ENCODE measurements at regions not wholly inside any gene's neighbourhood (a gene's known extent, or its start where the extent isn't known, plus 50 kb on each side); places are given as distances from the start of the nearest gene placed in this dataset.
"Not testable (repeated sequence)": the region's sequence is repeated elsewhere in the genome, so short reads cannot be mapped to it uniquely, and the experiment has no call there.

DNA sequence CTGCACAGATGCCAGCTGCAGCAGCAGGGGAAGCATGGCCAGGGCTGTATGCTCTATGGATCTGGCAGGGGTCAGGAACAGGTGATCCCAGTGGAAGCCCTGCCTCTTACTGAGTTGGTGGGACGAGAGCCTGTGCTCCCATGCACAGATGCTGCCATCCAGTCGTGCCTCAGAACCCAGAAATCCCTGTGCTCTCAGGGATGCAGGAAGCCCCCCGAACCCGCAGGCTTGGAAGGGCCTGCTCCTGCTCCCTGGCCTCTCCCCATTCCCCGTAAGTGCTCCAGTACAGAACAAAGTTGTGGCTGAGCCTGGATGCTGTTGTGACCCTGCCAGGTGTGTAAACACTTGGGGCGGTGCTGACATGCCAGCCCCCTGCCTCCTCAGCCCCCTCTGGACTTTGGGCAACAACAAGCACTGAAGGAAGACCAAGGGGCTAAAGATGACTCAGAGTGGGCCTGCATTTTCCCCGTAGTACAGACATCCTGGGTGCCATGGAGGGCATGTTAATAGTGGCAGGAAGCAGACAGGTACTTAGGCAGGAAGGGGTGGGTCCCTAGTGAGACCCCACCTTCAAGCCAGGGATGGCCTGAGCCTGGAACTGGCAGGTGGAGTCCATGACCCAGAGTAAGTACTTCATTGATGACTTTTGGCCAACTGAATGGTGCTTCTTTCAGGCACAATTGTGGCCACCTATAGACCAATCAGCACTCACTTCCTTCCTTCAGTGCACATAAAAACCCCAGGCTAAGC, 1640.7 kb downstream of the C4orf33 start:
- ChIA-PET POLR2A (no interaction called here), CTCF (no interaction called here)
- TF ChIP-seq, protein P1, sequence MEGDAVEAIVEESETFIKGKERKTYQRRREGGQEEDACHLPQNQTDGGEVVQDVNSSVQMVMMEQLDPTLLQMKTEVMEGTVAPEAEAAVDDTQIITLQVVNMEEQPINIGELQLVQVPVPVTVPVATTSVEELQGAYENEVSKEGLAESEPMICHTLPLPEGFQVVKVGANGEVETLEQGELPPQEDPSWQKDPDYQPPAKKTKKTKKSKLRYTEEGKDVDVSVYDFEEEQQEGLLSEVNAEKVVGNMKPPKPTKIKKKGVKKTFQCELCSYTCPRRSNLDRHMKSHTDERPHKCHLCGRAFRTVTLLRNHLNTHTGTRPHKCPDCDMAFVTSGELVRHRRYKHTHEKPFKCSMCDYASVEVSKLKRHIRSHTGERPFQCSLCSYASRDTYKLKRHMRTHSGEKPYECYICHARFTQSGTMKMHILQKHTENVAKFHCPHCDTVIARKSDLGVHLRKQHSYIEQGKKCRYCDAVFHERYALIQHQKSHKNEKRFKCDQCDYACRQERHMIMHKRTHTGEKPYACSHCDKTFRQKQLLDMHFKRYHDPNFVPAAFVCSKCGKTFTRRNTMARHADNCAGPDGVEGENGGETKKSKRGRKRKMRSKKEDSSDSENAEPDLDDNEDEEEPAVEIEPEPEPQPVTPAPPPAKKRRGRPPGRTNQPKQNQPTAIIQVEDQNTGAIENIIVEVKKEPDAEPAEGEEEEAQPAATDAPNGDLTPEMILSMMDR (IDR thresholded peaks at IDR 0.05): no peak
- Mint-ChIP-seq H3K27me3 (no peaks in the 10 kb centered on the region), H3K4me1 (no peaks in the 10 kb centered on the region), H3K4me3 (no peak overlapping the region), H3K9me3 (peaks cover 11% of the 10 kb centered on the region), H3K36me3 (ENCODE audit: low read depth) (no peaks in the 10 kb centered on the region), H3K27ac (no peak overlapping the region)
- ATAC-seq (ENCODE audit: low read depth) (no peak), DNase-seq (no peak)
- intact Hi-C loops (cut with micrococcal nuclease): no loop called here

DNA sequence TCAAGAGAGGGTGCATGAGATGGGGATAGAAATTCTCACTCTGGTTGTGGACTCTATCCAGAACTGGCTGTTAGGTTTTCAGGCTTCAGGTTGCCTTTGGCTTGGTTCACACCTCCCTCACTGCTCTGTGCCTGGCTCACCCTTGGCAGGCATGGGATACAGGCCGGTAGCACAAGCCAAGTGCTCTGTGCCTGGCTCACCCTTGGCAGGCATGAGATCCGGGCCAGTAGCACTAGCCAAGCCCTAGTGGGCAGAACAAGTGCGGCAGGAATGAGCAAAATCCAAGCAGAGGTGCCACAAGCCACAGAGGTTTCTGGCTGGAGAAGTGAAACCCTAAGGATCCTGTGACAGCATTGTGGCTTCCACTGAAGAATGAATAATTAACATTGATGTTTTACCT, 1642.3 kb downstream of the C4orf33 start:
- H3K27me3 Mint-ChIP-seq: no peaks in the 10 kb centered on the region
- DNase-seq (no peak), ATAC-seq (ENCODE audit: low read depth) (no peak)
- TF ChIP-seq, protein P1 (IDR thresholded peaks at IDR 0.05): no peak
- no peaks in the 10 kb centered on the region for H3K4me1 Mint-ChIP-seq
- no peak overlapping the region for H3K4me3 Mint-ChIP-seq
- H3K27ac Mint-ChIP-seq: no peak overlapping the region
- no peaks in the 10 kb centered on the region for H3K36me3 Mint-ChIP-seq (ENCODE audit: low read depth)
- H3K9me3 Mint-ChIP-seq: peaks cover 11% of the 10 kb centered on the region
- ChIA-PET POLR2A (no interaction called here), CTCF (no interaction called here)
- intact Hi-C loops (cut with micrococcal nuclease): no loop called here

DNA sequence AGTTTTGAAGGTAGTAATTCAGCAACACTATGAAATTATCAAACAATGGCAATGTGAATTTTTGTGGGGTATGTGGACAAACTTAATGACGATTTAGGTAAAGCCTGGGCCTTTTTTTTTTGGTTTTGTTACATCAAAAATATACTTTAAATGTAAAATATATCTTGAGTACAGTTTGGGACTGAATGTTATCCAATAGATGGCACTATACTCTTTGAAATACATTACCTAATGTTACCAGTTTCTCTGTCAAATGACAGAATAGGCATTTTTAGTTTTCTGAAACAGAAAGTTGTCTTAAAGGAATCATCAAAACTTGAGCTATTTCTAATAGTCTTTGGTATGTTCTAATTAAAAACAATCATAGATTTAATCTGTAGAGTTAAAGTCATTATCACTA, 1651.9 kb downstream of the C4orf33 start:
- ATAC-seq (ENCODE audit: low read depth) (no peak), DNase-seq (no peak)
- ChIA-PET POLR2A (no interaction called here), CTCF (no interaction called here)
- Mint-ChIP-seq H3K36me3 (ENCODE audit: low read depth) (no peaks in the 10 kb centered on the region), H3K27ac (no peak overlapping the region), H3K9me3 (peaks cover 4% of the 10 kb centered on the region), H3K4me1 (no peaks in the 10 kb centered on the region), H3K27me3 (no peaks in the 10 kb centered on the region), H3K4me3 (no peak overlapping the region)
- intact Hi-C loops (cut with micrococcal nuclease): no loop called here
- TF ChIP-seq, protein P1 (IDR thresholded peaks at IDR 0.05): no peak

DNA sequence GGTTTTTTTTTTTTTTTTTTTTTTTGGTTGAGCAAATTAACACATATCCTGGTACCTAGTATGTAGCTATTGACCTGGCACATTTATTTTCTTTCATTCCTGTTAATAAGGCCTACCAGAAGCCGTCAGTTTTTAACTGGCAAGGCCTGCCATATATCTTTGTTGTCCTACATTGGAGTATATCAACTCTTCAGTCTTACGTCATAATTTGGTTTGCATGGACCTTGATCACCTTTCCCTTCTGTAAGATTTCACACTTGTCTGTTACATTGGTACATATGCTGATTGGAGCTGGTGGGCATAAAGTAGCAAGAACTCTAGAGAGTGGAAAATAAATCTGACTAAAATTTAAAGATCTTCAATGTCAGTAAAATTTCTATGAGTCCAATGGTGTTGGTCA, 1658.0 kb downstream of the C4orf33 start:
- H3K9me3 Mint-ChIP-seq: peaks cover 2% of the 10 kb centered on the region
- ChIA-PET POLR2A (no interaction called here), CTCF (no interaction called here)

DNA sequence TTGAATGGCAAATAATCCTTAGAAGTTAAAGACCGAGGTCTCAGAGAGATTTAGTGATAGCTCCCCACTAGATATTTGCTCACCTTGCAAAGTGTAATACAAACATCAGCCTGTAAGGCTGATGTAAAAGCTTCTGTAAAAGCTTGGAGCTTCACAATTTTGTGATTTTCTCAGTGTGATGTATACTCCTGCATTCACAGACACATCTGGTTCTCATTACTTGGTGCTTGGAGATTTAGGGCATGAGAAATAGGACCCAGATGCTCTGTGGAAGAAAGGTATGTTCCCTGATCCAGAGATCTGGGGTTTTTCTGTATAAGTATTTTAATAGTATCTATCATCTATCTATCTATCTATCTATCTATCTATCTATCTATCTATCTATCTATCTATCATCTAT, 1664.3 kb downstream of the C4orf33 start:
- Mint-ChIP-seq H3K4me3 (no peak overlapping the region), H3K4me1 (no peaks in the 10 kb centered on the region), H3K27me3 (no peaks in the 10 kb centered on the region), H3K9me3 (peaks cover 3% of the 10 kb centered on the region), H3K27ac (no peak overlapping the region), H3K36me3 (ENCODE audit: low read depth) (no peaks in the 10 kb centered on the region)
- ChIA-PET CTCF (no interaction called here), POLR2A (no interaction called here)
- no peak for DNase-seq
- TF ChIP-seq, protein P1 (IDR thresholded peaks at IDR 0.05): no peak
- intact Hi-C loops (cut with micrococcal nuclease): no loop called here
- no peak for ATAC-seq (ENCODE audit: low read depth)

More for the DNA sequence above, 1658.0 kb downstream of the C4orf33 start:
- no peak for ATAC-seq (ENCODE audit: low read depth)
- Mint-ChIP-seq H3K36me3 (ENCODE audit: low read depth) (no peaks in the 10 kb centered on the region), H3K27ac (no peak overlapping the region), H3K4me1 (no peaks in the 10 kb centered on the region), H3K4me3 (no peak overlapping the region), H3K27me3 (no peaks in the 10 kb centered on the region)
- TF ChIP-seq, protein P1 (IDR thresholded peaks at IDR 0.05): no peak
- DNase-seq: no peak
- intact Hi-C loops (cut with micrococcal nuclease): no loop called here

DNA sequence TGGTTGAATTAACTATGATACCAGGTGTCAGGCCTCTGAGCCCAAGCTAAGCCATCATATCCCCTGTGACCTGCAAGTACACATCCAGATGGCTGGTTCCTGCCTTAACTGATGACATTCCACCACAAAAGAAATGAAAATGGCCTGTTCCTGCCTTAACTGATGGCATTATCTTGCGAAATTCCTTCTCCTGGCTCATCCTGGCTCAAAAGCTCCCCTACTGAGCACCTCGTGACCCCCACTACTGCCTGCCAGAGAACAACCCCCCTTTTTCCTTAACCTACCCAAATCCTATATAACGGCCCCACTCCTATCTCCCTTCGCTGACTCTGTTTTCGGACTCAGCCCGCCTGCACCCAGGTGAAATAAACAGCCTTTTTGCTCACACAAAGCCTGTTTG, 1671.4 kb downstream of the C4orf33 start:
- H3K9me3 Mint-ChIP-seq; POLR2A ChIA-PET; H3K4me1 Mint-ChIP-seq; H3K27ac Mint-ChIP-seq; CTCF ChIA-PET; H3K4me3 Mint-ChIP-seq; H3K36me3 Mint-ChIP-seq (ENCODE audit: low read depth); DNase-seq; H3K27me3 Mint-ChIP-seq; ATAC-seq (ENCODE audit: low read depth); intact Hi-C loops (cut with micrococcal nuclease): not testable (repeated sequence)

DNA sequence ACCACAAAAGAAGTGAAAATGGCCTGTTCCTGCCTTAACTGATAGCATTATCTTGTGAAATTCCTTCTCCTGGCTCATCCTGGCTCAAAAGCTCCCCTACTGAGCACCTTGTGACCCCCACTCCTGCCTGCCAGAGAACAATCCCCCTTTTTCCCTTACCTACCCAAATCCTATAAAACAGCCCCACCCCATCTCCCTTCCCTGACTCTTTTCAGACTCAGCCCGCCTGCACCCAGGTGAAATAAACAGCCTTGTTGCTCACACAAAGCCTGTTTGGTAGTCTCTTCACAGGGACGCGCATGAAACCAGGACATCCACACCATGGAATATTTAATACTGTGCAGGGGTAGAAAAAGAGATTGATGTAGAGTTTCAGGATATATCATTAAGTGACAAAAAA, 1677.0 kb downstream of the C4orf33 start:
- ATAC-seq (ENCODE audit: low read depth); H3K27me3 Mint-ChIP-seq; H3K4me3 Mint-ChIP-seq; H3K27ac Mint-ChIP-seq; H3K4me1 Mint-ChIP-seq; POLR2A ChIA-PET; DNase-seq; H3K9me3 Mint-ChIP-seq; CTCF ChIA-PET; H3K36me3 Mint-ChIP-seq (ENCODE audit: low read depth); intact Hi-C loops (cut with micrococcal nuclease): not testable (repeated sequence)

All from activated B cell treated with CpG ODN at 0.5 μM for 24 hours (primary cell).